ENCODE measurements at regions not wholly inside any gene's neighbourhood (a gene's known extent, or its start where the extent isn't known, plus 50 kb on each side); places are given as distances from the start of the nearest gene placed in this dataset.

- Histone ChIP-seq H3K27ac (ENCODE audit: low read length) (no peak overlapping the region), H3K27me3 (ENCODE audit: control insufficient read depth, insufficient read depth, low read length) (no peaks in the 10 kb centered on the region), H3K36me3 (ENCODE audit: control insufficient read depth, insufficient read depth, low read length) (no peaks in the 10 kb centered on the region), H3K4me3 (ENCODE audit: low read depth in 2 of 2, low read length in 2 of 2) (no peak overlapping the region), H3K9me3 (ENCODE audit: control insufficient read depth, insufficient read depth, low read depth, low read length) (no peaks in the 10 kb centered on the region), H3K4me1 (ENCODE audit: control insufficient read depth, insufficient read depth, low read length) (no peaks in the 10 kb centered on the region)
- no TSS peak for BruUV-seq (replicated peaks)
- intact Hi-C loops (cut with micrococcal nuclease; ENCODE audit: unreplicated experiment), result no loop called here
- DNase-seq (ENCODE audit: low read depth, low spot score) (no peak), ATAC-seq (no peak)
- in situ Hi-C loops (cut with HindIII; ENCODE audit: low pct_unique_long_range_greater_than_20kb, low sequenced_read_pairs), result no loop called here
- POLR2A ChIA-PET, result no interaction called here
- CTCF ChIA-PET, result no interaction called here
- TF ChIP-seq TCF7L2 (IDR thresholded peaks at IDR 0.05; ENCODE audit: low read depth, low read length), result no peak
- no peak for TF ChIP-seq SIN3A (IDR thresholded peaks at IDR 0.05; ENCODE audit: borderline replicate concordance, insufficient read depth, low read depth, low read length)
- TF ChIP-seq POLR2AphosphoS5 (IDR thresholded peaks at IDR 0.05; ENCODE audit: low read depth, low read length), result no peak
- TF ChIP-seq, protein P1, sequence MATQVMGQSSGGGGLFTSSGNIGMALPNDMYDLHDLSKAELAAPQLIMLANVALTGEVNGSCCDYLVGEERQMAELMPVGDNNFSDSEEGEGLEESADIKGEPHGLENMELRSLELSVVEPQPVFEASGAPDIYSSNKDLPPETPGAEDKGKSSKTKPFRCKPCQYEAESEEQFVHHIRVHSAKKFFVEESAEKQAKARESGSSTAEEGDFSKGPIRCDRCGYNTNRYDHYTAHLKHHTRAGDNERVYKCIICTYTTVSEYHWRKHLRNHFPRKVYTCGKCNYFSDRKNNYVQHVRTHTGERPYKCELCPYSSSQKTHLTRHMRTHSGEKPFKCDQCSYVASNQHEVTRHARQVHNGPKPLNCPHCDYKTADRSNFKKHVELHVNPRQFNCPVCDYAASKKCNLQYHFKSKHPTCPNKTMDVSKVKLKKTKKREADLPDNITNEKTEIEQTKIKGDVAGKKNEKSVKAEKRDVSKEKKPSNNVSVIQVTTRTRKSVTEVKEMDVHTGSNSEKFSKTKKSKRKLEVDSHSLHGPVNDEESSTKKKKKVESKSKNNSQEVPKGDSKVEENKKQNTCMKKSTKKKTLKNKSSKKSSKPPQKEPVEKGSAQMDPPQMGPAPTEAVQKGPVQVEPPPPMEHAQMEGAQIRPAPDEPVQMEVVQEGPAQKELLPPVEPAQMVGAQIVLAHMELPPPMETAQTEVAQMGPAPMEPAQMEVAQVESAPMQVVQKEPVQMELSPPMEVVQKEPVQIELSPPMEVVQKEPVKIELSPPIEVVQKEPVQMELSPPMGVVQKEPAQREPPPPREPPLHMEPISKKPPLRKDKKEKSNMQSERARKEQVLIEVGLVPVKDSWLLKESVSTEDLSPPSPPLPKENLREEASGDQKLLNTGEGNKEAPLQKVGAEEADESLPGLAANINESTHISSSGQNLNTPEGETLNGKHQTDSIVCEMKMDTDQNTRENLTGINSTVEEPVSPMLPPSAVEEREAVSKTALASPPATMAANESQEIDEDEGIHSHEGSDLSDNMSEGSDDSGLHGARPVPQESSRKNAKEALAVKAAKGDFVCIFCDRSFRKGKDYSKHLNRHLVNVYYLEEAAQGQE (IDR thresholded peaks at IDR 0.05; ENCODE audit: insufficient read depth in 1 of 2, low read depth in 2 of 2, low read length in 1 of 2), result no peak
- TF ChIP-seq CTCF (IDR thresholded peaks at IDR 0.05), result no peak
These were observed 574.0 kb downstream of the NTRK3 start for GRCh38 chr15:87682527-87682926.

- DNase-seq (ENCODE audit: low read depth, low spot score) (no peak), ATAC-seq (no peak)
- BruUV-seq (replicated peaks), result no TSS peak
- ChIA-PET POLR2A (no interaction called here), CTCF (no interaction called here)
- in situ Hi-C loops (cut with HindIII; ENCODE audit: low pct_unique_long_range_greater_than_20kb, low sequenced_read_pairs), result no loop called here
- H3K36me3 ChIP-seq (ENCODE audit: control insufficient read depth, insufficient read depth, low read length), result no peaks in the 10 kb centered on the region
- no peak overlapping the region for H3K4me3 ChIP-seq (ENCODE audit: low read depth in 2 of 2, low read length in 2 of 2)
- H3K9me3 ChIP-seq (ENCODE audit: control insufficient read depth, insufficient read depth, low read depth, low read length), result no peaks in the 10 kb centered on the region
- no peaks in the 10 kb centered on the region for H3K4me1 ChIP-seq (ENCODE audit: control insufficient read depth, insufficient read depth, low read length)
- TF ChIP-seq POLR2AphosphoS5 (IDR thresholded peaks at IDR 0.05; ENCODE audit: low read depth, low read length) (no peak), TCF7L2 (IDR thresholded peaks at IDR 0.05; ENCODE audit: low read depth, low read length) (no peak), CTCF (IDR thresholded peaks at IDR 0.05) (no peak), SIN3A (IDR thresholded peaks at IDR 0.05; ENCODE audit: borderline replicate concordance, insufficient read depth, low read depth, low read length) (no peak)
- TF ChIP-seq, protein P1 (IDR thresholded peaks at IDR 0.05; ENCODE audit: insufficient read depth in 1 of 2, low read depth in 2 of 2, low read length in 1 of 2), result no peak
- no peak overlapping the region for H3K27ac ChIP-seq (ENCODE audit: low read length)
- intact Hi-C loops (cut with micrococcal nuclease; ENCODE audit: unreplicated experiment), result no loop called here
- H3K27me3 ChIP-seq (ENCODE audit: control insufficient read depth, insufficient read depth, low read length), result no peaks in the 10 kb centered on the region
These were observed 575.4 kb downstream of the NTRK3 start for GRCh38 chr15:87681104-87681503.
